Effector CD8-positive, alpha-beta T cell (primary cell): ENCODE measurements at regions not wholly inside any gene's neighbourhood (a gene's known extent, or its start where the extent isn't known, plus 50 kb on each side); places are given as distances from the start of the nearest gene placed in this dataset.

Experiments used
- DNase-seq: peaks from one replicate; lab custom pipeline; 2025; lab: John Stamatoyannopoulos, UW

- DNase-seq = no peak
Observed at GRCh38 chr2:226620176-226620575, 179.4 kb downstream of the IRS1 start.

GRCh38 chr2:226619707-226620106, 179.9 kb downstream of the IRS1 start:
- DNase-seq = no peak

GRCh38 chr2:226618875-226619605, 180.6 kb downstream of the IRS1 start:
- DNase-seq = no peak

GRCh38 chr2:226618544-226618874, 181.1 kb downstream of the IRS1 start:
- DNase-seq = no peak

GRCh38 chr2:226615891-226616290, 183.7 kb downstream of the IRS1 start:
- no peak for DNase-seq

- no peak for DNase-seq
Observed at GRCh38 chr2:226611944-226612318, 187.7 kb downstream of the IRS1 start.

- no peak for DNase-seq
Observed at GRCh38 chr2:226611196-226611943, 188.2 kb downstream of the IRS1 start.

- no peak for DNase-seq
Observed at GRCh38 chr2:226609366-226609765, 190.3 kb downstream of the IRS1 start.

GRCh38 chr2:226608451-226608850, 191.2 kb downstream of the IRS1 start:
- DNase-seq = no peak

GRCh38 chr2:226607379-226607778, 192.2 kb downstream of the IRS1 start:
- DNase-seq = no peak

- no peak for DNase-seq
Observed at GRCh38 chr2:226605642-226606041, 194.0 kb downstream of the IRS1 start.

- no peak for DNase-seq
Observed at GRCh38 chr2:226603606-226604005, 196.0 kb downstream of the IRS1 start.

GRCh38 chr2:226601881-226602662, 197.5 kb downstream of the IRS1 start:
- no peak for DNase-seq

- no peak for DNase-seq
Observed at GRCh38 chr2:226600802-226601201, 198.8 kb downstream of the IRS1 start.

- DNase-seq = no peak
Observed at GRCh38 chr2:226600184-226600583, 199.4 kb downstream of the IRS1 start.

GRCh38 chr2:226589043-226589442, 210.6 kb downstream of the IRS1 start:
- no peak for DNase-seq

GRCh38 chr2:226585130-226585561, 214.5 kb downstream of the IRS1 start:
- DNase-seq = no peak

GRCh38 chr2:226584518-226585055, 215.0 kb downstream of the IRS1 start:
- DNase-seq = no peak

- no peak for DNase-seq
Observed at GRCh38 chr2:226583715-226584114, 215.9 kb downstream of the IRS1 start.

GRCh38 chr2:226581661-226582060, 218.0 kb downstream of the IRS1 start:
- DNase-seq = no peak

GRCh38 chr2:226581004-226581403, 218.6 kb downstream of the IRS1 start:
- DNase-seq = no peak

GRCh38 chr2:226580403-226580802, 219.2 kb downstream of the IRS1 start:
- DNase-seq = no peak

GRCh38 chr2:226579519-226579918, 220.1 kb downstream of the IRS1 start:
- DNase-seq = no peak
